Glomerular visceral epithelial cell (primary cell): ENCODE measurements at regions not wholly inside any gene's neighbourhood (a gene's known extent, or its start where the extent isn't known, plus 50 kb on each side); places are given as distances from the start of the nearest gene placed in this dataset.
"Not testable (repeated sequence)": the region's sequence is repeated elsewhere in the genome, so short reads cannot be mapped to it uniquely, and the experiment has no call there.

Source experiments
- DNase-seq: peaks from one replicate; pipeline ENCODE4 v3.0.0-alpha.2; 2016; ENCODE audit errors: extremely low spot score

DNA sequence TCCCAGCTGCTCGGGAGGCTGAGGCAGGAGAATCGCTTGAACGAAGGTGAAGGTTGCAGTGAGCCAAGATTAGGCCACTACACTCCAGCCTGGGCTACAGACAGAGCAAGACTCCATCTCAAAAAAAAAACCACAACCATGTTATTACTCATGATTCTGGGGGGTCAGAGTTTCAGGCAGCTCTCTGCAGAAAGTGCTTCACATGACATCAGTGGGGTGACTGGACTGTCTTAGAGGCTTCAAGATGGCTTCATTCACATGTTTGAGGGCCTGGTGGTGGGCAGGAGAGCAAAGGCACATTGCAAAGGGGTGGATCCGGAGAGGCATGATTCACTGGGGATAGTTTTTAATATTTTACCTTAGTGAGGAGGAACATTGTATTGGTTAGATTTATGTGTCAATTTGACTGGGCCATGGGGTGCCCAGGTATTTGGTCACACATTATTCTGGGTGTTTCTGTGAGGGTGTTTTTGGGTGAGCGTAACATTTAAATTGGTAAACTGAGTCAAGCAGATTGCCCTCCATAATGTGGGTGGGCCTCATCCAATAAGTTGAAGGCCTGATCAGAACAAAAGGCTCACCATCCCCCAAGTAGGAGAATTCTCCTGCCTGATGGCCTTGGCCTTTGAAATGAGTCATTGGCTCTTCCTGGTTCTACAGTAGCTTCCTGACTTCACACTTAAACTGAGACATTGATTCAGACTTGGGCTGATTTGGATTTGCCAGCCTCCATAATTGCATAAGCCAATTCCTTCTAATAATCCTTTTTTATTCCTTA is 109.8 kb downstream of the GOSR1 start:
- DNase-seq, result peak; percentile 64

DNA sequence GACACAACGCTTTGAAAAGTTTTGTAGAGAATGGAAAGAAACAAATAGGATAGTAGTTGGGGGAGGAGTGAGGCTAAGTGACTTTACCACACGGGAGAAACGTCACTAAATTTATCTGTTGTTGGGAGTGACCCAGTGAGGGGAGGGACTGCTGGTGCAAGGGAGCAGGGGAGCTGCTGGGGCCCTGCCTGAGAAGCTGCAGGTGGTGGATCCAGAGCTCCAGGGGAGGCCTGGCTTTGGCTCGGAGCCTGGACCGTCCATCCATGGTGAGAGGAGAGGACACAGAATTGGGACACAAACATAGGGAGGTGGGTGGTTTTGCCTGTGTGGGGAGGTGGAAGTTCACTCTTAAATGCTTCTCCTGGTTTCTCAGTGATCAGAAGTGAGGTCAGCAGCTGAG is 107.6 kb downstream of the GOSR1 start:
- no peak for DNase-seq

DNA sequence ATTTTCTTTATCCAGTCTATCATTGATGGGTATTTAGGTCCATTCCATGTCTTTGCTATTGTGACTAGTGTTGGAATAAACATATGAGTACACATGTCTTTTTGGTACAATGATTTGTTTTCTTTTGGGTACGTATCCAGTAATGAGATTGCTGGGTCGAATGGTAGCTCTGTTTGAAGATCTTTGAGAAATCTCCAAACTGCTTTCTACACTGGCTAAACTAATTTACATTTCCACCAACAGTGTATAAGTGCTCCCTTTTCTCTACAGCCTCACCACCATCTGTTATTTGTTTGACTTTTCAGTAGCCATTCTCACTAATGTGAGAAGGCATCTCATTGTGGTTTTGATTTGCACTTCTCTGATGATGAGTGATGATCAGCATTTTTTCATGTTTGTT is 103.7 kb downstream of the GOSR1 start:
- DNase-seq, result no peak

- DNase-seq, result no peak
Observed at GRCh38 chr17:30579610-30580315, 102.6 kb downstream of the GOSR1 start.

DNA sequence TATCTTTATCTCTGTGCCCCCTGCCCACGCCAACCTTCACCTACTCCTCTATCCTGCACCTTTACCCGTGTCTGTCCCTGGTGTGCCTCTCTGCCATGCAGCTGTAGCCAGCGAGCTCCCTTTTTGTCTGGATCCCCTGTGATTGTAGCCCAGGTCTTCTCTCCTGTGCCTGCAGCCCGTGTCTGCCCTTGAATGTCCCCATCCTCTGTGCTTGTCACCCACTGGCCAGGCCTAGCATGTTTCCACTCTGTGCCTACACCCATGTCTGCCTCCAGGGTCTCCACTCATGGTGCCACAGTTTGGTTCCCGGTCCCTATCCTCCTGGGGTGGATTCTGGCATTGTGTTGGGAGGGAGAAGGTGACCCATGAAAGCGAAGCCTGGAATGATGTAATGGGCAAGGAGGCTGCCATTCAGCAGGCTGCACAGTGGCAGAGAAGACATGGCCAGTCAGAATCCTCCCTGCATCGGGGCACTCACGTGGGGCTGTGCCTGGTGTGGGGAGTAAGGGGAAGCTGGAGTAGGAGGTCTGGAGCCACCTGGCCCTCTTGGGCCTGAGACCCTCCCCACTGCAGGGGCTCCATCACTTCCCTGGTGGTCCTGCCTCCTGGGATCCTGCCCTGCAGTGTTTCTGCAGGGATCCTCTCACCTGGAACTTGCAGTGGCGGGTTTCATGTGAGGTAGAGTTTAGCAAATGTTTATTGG is 101.0 kb downstream of the GOSR1 start:
- not testable (repeated sequence) for DNase-seq
